Astrocyte of the hippocampus (primary cell): ENCODE measurements at regions not wholly inside any gene's neighbourhood (a gene's known extent, or its start where the extent isn't known, plus 50 kb on each side); places are given as distances from the start of the nearest gene placed in this dataset.

Experiments used
- DNase-seq: peaks from one replicate; pipeline ENCODE4 v3.0.0; 2011; ENCODE audit warnings: low read depth, low spot score

DNA sequence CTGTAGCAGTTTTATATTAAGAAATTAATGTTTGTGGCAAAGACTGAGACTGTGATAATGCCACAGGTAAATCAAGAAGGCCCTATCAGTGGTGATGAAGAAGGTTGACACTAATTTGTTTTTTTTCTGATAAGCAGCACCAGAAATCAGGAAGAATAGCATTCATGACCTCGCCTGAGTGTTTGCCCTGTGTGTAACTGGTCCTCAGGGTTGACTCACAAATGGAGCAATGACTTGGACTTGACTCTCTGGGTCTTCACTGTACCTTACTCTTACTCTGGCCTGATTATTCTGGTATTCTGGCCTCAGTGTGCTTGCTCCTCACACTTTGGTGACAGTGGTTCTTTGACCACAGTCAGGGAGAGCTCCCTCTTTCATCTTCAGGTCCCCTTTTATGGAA is 243.9 kb downstream of the HAO1 start:
- no peak for DNase-seq

DNA sequence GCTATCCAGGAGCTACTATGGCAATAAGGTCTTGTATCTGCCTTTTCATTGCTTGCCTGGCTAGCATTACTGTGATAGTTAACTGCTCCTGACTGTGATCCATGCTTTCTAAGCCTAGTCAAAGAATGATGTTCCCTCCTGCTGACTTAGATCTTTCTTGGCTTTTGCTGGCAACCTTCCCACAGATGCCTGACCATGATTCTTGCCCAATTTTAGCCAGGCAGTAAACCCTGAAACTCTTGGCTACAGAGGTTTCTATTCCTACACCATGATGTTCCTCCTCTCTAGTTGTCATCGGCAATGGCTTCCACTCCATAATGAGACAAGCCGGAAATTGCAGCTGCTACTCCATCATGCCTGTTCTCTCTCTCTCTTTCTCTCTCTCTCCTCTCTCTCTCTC is 238.1 kb downstream of the HAO1 start:
- no peak for DNase-seq

DNA sequence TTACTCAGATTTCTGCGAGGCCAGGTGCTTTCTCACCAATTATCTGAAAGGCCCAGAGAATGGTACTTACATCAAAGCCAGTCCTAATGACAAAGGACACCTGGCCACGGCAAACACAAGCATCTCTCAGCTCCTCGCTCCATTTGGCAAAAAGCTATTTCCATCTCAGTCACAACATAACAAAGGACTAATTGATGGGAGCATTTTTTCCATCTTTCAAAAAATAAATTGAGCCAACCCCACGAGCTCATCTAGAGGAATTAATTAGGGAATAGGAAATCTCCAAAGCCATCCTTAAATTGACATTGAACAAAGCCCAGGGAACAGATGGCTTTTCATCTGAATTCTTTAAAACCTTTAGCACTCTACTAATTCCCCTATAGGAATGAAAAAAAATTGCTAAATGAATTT is 236.7 kb downstream of the HAO1 start:
- no peak for DNase-seq

DNA sequence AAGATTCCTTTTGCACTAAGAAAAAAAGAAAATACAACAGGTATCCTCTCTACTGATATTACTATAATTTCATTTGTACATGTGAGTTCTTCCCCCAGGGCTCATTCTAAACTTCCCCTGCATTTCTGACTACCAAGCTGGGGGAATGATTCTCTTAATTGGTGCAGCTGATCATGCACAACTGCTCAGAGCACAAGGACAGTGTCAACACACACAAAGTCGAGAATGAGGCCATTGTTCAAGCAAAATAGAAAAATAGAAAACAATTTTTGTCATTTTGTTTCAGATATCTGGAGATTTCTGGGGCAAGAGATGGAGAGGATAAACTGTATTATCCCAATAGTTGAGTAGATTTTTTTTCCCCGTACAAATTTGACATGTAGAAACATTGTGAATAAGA is 236.3 kb downstream of the HAO1 start:
- DNase-seq: no peak

DNA sequence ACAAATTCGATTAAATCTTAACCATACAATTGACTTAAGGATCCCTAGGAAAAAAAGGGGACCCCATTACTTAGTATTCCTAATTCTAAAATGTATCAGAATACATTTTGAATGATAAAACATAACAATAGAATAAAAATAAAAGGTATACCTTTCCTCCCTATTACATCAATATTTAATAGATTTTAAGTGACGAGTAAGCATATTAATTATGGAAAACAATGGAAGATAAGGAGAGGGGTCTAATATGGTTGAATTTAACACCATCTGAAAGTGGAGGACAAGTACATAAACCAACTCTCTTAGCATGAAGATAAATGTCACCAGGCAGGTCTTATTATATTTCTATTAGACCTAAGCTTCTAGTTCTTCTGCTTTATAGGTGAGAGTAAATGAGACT is 232.1 kb downstream of the HAO1 start:
- no peak for DNase-seq

- DNase-seq: no peak
These were observed 231.5 kb downstream of the HAO1 start for GRCh38 chr20:7708782-7709181.

GRCh38 chr20:7710440-7710839 is 229.8 kb downstream of the HAO1 start:
- peak; percentile 22 for DNase-seq

DNA sequence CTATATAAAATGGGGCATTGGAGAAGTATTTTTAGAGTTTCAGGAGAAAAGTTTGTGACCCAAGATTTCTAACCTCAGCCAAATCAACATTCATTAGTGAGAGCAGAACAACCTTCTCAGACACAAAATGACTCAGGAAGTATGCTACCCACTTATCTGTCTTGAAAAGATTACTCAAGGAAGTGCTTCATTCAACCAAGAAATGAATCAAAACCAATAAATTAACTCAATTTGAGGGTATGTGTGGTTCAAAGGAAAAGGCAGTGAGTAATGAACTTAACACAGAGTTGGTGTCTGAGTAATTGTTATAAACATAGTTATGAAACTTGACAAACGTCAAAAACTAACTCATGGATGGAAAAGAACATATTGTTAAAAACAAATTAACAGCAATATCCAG is 227.6 kb downstream of the HAO1 start:
- DNase-seq: no peak

GRCh38 chr20:7714549-7714948 is 225.7 kb downstream of the HAO1 start:
- DNase-seq: no peak

DNA sequence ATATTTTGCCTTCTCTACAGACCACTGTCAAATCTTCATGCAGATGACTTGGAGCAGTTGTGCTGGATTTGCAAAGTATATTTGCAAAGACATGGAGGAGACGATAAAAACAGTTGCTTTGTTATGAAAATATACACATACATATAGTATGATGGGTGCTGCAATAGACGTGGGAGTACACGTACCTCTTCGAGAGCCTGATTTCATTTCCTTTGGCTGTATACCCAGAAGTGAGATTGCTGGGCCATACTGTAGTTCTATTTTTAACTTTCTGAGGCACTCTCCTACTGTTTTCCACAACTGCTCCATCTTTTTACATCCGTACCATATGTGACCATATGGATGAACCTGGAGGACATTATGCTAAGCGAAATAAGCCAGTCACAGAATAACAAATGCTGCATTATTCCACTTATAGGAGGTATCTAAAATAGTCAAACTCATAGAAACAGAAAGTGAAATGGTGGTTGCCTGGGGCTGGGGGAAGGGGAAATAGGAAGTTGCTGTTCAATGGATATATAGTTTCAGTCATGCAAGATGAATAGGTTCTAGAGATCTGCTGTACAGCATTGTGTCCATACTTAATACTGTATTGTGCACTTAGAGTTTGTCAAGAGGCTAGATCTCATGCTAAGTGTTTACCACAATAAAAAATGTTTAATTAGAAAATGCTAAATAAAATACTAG is 223.8 kb downstream of the HAO1 start:
- no peak for DNase-seq

GRCh38 chr20:7722564-7722963 is 217.7 kb downstream of the HAO1 start:
- DNase-seq: peak; percentile 17

GRCh38 chr20:7723284-7723683 is 217.0 kb downstream of the HAO1 start:
- DNase-seq: no peak

DNA sequence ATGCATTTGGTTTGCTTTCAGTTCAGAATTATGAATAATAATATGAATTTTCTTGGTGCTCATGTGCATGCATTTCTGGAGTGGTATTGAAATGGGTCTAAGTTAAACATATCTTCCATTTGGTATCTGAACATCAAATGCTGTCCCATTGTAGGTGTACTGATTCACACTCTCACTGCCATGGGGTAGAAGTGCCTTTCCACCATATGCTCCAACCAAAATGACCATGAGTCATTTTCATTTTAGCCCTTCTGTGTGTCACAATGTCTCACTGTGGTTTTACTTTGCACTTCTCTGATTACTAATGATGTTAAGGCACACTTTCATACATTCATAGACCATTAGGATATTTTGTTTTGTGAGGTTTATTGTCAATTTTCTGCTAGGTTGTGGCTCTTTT is 211.9 kb downstream of the HAO1 start:
- peak; percentile 12 for DNase-seq

DNA sequence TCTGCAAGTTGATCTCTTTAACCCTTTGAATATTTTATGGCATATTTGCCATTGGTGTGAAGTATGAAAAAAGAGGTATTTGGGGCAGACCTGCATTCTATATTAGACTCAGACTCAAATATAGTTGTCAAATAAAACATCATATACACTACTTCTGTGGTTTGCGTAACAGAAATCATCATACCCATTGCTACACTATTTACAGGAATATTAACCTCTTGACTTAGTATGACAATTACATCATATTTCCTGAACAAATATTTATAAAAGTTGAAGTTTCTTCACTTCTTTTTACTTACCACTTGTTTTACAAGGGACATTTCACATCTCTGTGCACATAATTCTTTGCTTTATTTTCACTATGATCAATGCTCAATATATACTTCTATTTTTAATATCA is 206.0 kb downstream of the HAO1 start:
- DNase-seq: no peak

GRCh38 chr20:7736336-7736735 is 203.9 kb downstream of the HAO1 start:
- no peak for DNase-seq

- DNase-seq: no peak
These were observed 198.4 kb downstream of the HAO1 start for GRCh38 chr20:7741866-7742265.

DNA sequence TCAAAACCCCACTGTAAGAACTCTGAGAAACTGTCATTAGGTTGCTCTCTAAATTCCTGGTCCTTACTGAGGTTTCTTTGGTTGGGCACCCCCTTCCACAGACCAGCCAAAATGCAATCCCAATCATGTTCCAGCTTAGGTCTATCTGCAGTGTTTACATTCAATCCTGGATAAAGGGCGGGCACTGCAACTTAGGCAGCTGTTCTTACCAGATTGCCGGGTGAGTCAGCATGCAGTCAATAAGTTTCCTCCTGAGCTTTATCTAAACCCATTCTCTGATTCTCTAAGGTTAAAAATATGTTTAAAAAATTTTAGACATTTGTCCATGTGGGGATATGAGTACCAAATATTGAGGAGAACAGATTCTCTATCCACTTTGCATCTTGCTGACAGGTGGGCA is 197.8 kb downstream of the HAO1 start:
- DNase-seq: no peak

- DNase-seq: peak; percentile 38
These were observed 195.8 kb downstream of the HAO1 start for GRCh38 chr20:7744411-7744810.

- DNase-seq: no peak
These were observed 191.6 kb downstream of the HAO1 start for GRCh38 chr20:7748624-7749023.

GRCh38 chr20:7754102-7754501 is 186.2 kb downstream of the HAO1 start:
- no peak for DNase-seq

DNA sequence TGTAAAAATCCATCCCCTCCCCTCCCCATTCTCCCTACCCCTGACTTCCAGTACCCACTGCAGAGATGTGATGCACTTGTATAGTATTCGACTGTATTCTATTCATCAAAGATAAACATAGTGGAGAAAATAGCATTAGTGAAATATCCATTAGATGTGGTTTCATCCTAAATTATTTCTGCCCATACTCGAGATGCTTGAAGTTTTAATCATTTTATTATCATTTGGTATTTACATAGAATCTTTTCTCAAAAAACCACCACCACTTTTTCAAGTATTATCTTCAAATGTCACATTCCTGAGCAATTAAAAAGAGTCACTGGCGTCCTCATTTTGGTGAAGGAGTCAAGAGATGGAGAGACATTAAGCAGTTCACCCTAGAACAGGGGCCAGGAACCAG is 181.9 kb downstream of the HAO1 start:
- DNase-seq: peak; percentile 22

GRCh38 chr20:7760247-7761031 is 179.8 kb downstream of the HAO1 start:
- no peak for DNase-seq

GRCh38 chr20:7765221-7765620 is 175.0 kb downstream of the HAO1 start:
- DNase-seq: no peak
